GM18511 (cell line): ENCODE measurements at regions not wholly inside any gene's neighbourhood (a gene's known extent, or its start where the extent isn't known, plus 50 kb on each side); places are given as distances from the start of the nearest gene placed in this dataset.

Source experiments
- ATAC-seq: cut with Tn5 transposase; IDR thresholded peaks from one replicate; pipeline ENCODE4 v1.9.1; 2021; ENCODE audit warnings: mild to moderate bottlenecking, moderate library complexity; ENCODE audit not compliant: unreplicated experiment

- no peak for ATAC-seq
Observed at GRCh38 chr2:204012072-204012653, 75.6 kb downstream of the ICOS start.

- no peak for ATAC-seq
Observed at GRCh38 chr2:204015118-204015843, 78.7 kb downstream of the ICOS start.

- ATAC-seq, result no peak
Observed at GRCh38 chr2:204018717-204019116, 82.2 kb downstream of the ICOS start.

- ATAC-seq, result peak; percentile 89
Observed at GRCh38 chr2:204019572-204020501, 83.3 kb downstream of the ICOS start.

- no peak for ATAC-seq
Observed at GRCh38 chr2:204021290-204022081, 84.9 kb downstream of the ICOS start.

GRCh38 chr2:204022550-204022949 is 86.0 kb downstream of the ICOS start:
- ATAC-seq, result no peak

- no peak for ATAC-seq
Observed at GRCh38 chr2:204023088-204023487, 86.5 kb downstream of the ICOS start.

- ATAC-seq, result no peak
Observed at GRCh38 chr2:204024503-204024902, 87.9 kb downstream of the ICOS start.

GRCh38 chr2:204024906-204025475 is 88.4 kb downstream of the ICOS start:
- no peak for ATAC-seq

GRCh38 chr2:204026294-204026693 is 89.7 kb downstream of the ICOS start:
- ATAC-seq, result no peak

- ATAC-seq, result peak; percentile 98
Observed at GRCh38 chr2:204027091-204027490, 90.5 kb downstream of the ICOS start.

GRCh38 chr2:204030322-204030721 is 93.8 kb downstream of the ICOS start:
- no peak for ATAC-seq

- ATAC-seq, result no peak
Observed at GRCh38 chr2:204031056-204031455, 94.5 kb downstream of the ICOS start.

GRCh38 chr2:204032301-204032700 is 95.7 kb downstream of the ICOS start:
- no peak for ATAC-seq

GRCh38 chr2:204033611-204034495 is 97.3 kb downstream of the ICOS start:
- ATAC-seq, result no peak

GRCh38 chr2:204036706-204037105 is 100.1 kb downstream of the ICOS start:
- no peak for ATAC-seq

GRCh38 chr2:204037286-204037685 is 100.7 kb downstream of the ICOS start:
- ATAC-seq, result no peak

- ATAC-seq, result no peak
Observed at GRCh38 chr2:204039298-204039838, 102.8 kb downstream of the ICOS start.

- ATAC-seq, result no peak
Observed at GRCh38 chr2:204040016-204040415, 103.5 kb downstream of the ICOS start.
